ENCODE measurements at regions not wholly inside any gene's neighbourhood (a gene's known extent, or its start where the extent isn't known, plus 50 kb on each side); places are given as distances from the start of the nearest gene placed in this dataset.

GRCh38 chr15:62403164-62403809 is 238.2 kb upstream of the C2CD4B start:
- no peak for DNase-seq (ENCODE audit: low read depth in 1 of 2, low spot score in 1 of 2)
- Histone ChIP-seq H3K27me3 (ENCODE audit: insufficient read depth, poor library complexity, severe bottlenecking) (no peaks in the 10 kb centered on the region), H3K4me3 (replicated peaks; ENCODE audit: insufficient read depth, low read length) (no peak overlapping the region), H3K27ac (replicated peaks) (no peak overlapping the region)
- TF ChIP-seq GABPA (IDR thresholded peaks at IDR 0.05; ENCODE audit: low read depth) (no peak), POLR2AphosphoS5 (IDR thresholded peaks at IDR 0.05; ENCODE audit: low read depth) (no peak), REST (IDR thresholded peaks at IDR 0.05; ENCODE audit: insufficient replicate concordance, low read depth) (no peak), SPI1 (IDR thresholded peaks at IDR 0.05; ENCODE audit: borderline replicate concordance, low read depth) (no peak)
- TF ChIP-seq, protein P1, sequence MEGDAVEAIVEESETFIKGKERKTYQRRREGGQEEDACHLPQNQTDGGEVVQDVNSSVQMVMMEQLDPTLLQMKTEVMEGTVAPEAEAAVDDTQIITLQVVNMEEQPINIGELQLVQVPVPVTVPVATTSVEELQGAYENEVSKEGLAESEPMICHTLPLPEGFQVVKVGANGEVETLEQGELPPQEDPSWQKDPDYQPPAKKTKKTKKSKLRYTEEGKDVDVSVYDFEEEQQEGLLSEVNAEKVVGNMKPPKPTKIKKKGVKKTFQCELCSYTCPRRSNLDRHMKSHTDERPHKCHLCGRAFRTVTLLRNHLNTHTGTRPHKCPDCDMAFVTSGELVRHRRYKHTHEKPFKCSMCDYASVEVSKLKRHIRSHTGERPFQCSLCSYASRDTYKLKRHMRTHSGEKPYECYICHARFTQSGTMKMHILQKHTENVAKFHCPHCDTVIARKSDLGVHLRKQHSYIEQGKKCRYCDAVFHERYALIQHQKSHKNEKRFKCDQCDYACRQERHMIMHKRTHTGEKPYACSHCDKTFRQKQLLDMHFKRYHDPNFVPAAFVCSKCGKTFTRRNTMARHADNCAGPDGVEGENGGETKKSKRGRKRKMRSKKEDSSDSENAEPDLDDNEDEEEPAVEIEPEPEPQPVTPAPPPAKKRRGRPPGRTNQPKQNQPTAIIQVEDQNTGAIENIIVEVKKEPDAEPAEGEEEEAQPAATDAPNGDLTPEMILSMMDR (IDR thresholded peaks at IDR 0.05; ENCODE audit: insufficient read depth, low read length): no peak

DNA sequence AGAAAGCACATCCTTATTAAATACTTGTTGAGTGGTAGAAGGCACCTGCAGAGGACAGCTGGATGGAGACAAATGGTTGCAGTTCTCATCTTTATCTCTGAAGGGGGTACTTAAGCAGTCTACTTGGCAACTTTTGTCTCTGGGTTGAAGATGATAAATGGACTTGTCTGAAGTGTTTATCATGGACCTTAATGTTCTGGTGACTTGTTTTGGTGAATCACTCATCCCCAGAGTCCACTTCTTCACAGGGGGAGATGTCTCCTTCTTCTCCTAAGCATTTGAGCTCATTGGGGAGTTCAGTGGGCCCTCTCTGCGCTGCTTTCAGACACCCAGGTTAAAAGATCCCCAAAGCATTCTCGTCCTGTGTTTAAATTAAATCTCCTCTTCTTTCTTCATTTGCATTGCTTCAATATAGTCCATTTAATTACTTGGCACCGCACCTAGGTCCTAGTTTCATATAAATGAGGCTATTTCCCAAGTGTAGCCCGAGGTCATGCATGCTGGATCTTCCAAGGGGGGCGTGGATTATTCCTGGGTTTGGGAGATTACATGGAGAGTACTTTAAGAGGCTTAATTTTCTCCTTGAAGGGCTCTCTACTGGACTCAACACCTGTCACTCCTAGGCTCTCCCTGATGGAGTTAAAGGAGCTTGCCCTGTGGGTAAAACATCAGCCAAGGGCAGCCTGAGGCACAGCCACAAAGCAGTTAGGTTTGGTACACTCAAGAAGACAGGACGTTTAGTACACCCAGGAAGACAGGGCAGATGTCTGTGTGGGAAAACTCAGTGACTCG is 239.3 kb upstream of the C2CD4B start:
- Histone ChIP-seq H3K4me3 (replicated peaks; ENCODE audit: insufficient read depth, low read length) (no peak overlapping the region), H3K27me3 (ENCODE audit: insufficient read depth, poor library complexity, severe bottlenecking) (no peaks in the 10 kb centered on the region), H3K27ac (replicated peaks) (no peak overlapping the region)
- no peak for TF ChIP-seq POLR2AphosphoS5 (IDR thresholded peaks at IDR 0.05; ENCODE audit: low read depth)
- TF ChIP-seq, protein P1 (IDR thresholded peaks at IDR 0.05; ENCODE audit: insufficient read depth, low read length): no peak
- no peak for TF ChIP-seq SPI1 (IDR thresholded peaks at IDR 0.05; ENCODE audit: borderline replicate concordance, low read depth)
- DNase-seq (ENCODE audit: low read depth in 1 of 2, low spot score in 1 of 2): no peak

GRCh38 chr15:62406305-62406891 is 241.3 kb upstream of the C2CD4B start:
- no peak for DNase-seq (ENCODE audit: low read depth in 1 of 2, low spot score in 1 of 2)
- Histone ChIP-seq H3K4me3 (replicated peaks; ENCODE audit: insufficient read depth, low read length) (no peak overlapping the region), H3K27ac (replicated peaks) (no peak overlapping the region), H3K27me3 (ENCODE audit: insufficient read depth, poor library complexity, severe bottlenecking) (no peaks in the 10 kb centered on the region)
- TF ChIP-seq GABPA (IDR thresholded peaks at IDR 0.05; ENCODE audit: low read depth) (no peak), POLR2AphosphoS5 (IDR thresholded peaks at IDR 0.05; ENCODE audit: low read depth) (no peak), SPI1 (IDR thresholded peaks at IDR 0.05; ENCODE audit: borderline replicate concordance, low read depth) (no peak), REST (IDR thresholded peaks at IDR 0.05; ENCODE audit: insufficient replicate concordance, low read depth) (no peak)
- TF ChIP-seq, protein P1 (IDR thresholded peaks at IDR 0.05; ENCODE audit: insufficient read depth, low read length): no peak
